Hepatic stellate cell (primary cell): ENCODE measurements at regions not wholly inside any gene's neighbourhood (a gene's known extent, or its start where the extent isn't known, plus 50 kb on each side); places are given as distances from the start of the nearest gene placed in this dataset.

Source experiments
- DNase-seq: peaks from one replicate; pipeline ENCODE4 v3.0.0; 2011; ENCODE audit warnings: low spot score

DNA sequence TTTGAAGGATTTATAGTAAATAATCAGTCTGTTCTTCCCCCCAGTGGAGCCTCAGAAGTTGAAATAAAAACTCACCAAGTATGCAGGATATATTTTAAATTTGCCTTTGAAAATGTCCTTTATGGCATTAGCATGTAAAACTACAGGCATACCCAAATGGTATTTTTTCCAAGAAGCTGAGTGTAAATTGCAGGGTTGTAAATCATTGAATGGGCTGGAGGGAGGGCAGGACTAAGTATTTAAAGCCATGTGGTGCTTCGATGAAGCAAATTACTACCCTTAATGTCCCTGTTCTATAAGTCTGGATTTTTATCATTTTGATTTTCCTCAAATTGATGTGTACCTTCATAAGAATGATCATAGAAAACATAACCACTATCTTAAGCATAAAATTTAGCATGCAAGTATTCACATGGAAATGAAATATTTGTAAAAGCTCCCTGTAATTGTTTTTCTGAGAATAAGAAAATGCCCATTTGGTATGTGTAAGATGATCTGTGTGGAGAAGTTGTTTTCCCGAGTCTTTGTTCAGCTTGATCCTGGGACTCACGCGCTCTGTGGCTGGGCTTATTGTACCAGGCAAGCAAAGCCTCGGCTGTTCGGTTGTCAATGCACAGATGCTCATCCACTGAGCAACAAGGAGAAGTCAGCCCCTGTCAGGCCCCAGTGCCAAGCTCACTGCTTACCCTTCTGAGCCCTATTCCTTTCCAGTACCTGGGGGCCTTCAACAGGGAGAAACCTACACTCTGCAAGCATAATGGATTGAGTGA lies 66.7 kb downstream of the CD164 start:
- DNase-seq = no peak

DNA sequence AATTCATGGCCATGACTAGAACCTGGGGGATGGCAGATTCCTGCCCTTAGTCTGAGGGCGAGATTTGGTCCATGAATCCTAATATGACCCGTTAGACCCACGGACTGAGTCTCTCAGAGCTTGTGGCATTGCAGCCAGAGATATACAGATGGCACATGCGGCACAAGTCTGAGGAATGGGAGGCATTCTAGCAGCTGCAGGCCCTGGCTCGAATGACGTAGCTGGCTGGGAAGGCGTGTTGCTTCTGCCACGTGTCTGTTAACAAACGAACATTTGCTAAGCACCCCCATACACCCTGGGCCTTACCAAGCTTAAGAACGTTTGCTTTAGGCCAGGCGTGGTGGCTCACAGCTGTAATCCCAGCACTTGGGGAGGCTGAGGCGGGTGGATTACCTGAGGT lies 68.0 kb downstream of the CD164 start:
- DNase-seq = no peak

GRCh38 chr6:109313139-109313538 lies 69.1 kb downstream of the CD164 start:
- DNase-seq = no peak

DNA sequence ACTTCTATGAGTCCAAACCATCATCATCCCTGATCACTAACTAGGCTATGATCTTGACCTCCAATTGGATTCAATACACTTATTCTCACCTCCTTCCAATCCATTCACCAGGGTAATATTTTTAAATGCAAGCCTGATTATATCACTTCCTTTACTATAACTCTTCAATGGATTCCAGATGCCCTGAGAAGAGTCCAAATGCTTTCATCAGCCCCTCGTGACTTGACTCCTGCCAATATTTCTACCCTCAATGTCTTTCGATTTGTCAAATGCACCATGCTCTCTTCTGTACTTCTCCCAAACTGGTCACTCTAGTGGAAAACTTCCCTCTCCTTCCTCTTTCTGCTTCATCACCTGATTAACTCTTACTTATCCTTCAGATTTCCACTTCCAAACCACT lies 70.8 kb downstream of the CD164 start:
- no peak for DNase-seq

DNA sequence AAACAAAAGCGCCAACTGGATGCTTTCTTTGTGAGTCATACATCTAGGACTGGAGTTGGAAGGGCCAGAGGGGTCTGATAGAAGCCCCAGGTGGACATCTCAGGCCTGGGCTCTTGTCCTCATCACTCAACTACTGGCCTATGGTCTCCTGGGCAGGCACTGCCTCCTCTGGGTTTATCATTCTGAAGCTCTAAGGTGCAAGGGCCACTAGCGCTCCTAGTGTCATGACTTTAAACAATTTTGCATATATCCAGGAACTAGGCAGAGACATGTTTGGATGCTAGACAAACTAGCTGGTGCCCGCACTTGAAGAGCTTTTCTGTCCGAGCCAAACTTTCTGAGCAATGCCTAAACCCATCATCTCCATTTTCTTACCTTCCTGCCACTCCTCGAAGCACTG lies 72.3 kb downstream of the CD164 start:
- no peak for DNase-seq

DNA sequence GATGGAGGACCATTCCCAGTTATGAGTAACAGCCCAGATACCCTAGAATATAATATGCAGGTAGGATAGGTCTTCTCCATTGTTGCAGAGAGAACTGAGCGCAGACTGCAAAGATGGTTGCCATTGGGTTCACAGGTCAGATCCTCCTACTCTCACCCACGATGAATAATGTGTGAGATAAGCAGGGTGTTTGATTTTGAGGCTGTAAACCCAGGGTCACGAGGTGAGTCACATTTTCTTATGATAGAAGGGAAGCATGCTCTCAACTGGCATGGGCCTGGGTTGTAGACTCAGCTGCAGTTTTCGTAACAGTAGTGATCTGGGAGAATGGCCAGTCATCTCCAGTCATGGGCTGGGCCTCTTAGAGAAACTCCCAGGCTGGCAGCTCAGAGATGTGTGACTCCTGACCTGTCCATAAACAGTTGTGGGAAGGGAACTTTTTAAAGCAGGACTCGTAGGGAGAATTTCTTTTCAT lies 74.2 kb downstream of the CD164 start:
- DNase-seq = no peak

DNA sequence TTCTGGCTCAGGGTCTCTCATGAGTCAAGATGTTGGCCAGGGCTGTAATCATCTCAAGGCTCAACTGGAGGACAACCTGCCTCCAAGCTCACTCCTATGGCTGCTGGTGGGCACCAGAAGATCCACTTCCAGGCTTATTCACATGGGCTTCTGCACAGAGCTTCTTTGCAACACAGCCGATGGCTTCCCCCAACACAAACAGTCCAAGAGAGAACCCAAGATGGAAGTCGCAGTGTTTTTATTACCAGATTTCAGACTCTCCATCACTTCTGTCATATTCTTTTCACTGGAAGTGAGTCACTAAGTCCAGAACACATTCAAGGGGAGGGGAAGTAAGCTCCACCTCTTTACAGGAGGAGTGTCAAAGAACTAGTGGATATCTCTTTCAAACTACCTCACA lies 75.5 kb downstream of the CD164 start:
- no peak for DNase-seq

GRCh38 chr6:109305028-109305427 lies 77.2 kb downstream of the CD164 start:
- DNase-seq = no peak

DNA sequence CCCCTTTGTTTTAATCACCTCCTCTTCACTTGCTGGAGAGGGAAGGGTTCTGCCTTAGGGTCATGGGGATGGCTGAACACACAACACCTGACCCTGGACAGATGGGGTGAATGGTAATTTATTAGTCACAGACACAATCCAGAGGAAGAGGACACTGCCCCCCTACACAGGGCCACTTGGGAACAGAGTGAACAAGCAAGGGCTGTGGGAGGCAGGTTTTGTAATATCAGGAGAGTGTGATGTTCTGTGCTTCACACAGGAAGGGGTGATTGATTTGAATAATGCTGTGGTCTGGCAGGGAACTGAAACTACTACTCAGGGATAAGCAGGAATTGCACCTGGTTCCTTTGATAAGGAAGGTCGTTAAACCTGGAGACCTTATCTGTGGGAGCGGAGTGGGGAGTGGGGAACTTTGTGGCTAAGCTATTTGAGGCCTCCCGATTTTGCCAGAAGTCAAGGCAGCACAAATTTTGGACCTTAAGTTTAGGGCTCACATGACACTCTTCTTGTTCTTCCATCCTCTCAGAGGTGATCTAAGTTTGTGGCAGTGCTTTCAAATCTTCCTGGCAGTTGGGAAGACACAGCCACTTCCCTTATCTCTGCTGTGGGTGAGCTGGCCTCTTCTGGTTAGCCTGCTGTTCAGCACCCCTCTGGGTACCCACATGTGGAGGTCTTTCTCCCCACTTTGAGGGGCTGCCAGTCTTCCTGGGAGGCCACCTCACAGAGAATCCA lies 77.8 kb downstream of the CD164 start:
- DNase-seq = no peak

DNA sequence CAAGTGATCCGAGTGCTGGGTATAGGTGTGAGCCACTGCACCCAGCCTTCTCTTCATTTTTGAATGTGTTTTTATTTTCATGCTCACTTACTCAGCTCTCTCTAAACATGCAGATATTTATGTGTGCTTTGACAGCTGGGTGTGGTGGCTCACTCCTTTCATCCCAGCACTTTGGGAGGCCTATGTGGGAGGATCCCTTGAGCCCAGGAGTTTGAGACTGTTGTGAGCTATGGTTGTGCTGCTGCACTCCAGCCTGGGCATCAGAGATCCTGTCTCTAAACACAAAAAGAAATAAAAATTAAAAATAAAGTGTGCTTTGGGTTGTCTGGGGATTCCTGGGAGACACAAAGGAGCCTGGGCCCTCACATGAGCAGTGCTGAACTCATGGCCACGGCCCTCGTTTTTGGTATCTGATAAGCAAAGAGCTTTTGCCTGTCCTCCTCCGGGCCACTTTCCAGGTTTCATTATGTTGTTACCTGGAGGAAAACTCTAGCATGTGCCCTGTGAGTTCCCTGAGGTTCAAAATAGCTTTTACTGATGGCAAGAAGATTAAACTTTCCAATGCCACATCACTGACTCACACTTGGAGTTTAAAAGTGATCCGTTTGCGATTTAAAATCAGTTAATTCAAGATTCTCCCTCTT lies 78.5 kb downstream of the CD164 start:
- no peak for DNase-seq

DNA sequence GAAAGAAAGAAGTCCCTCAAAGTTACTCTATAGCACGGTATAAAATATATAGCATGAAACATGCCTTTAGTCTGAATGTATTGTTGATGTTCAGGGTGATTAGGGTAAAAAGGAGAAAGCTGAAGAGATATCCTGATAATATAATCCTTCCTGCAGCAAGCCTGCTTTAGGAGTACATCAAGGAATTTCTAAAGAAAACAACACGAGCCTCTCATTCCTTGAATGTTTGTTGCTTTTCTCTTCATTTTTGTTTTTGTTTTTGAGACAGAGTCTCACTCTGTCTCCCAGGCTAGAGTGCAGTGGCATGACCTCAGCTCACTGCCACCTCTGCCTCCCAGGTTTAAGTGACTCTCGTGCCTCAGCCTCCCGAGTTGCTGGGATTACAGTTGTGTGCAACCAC lies 79.1 kb downstream of the CD164 start:
- no peak for DNase-seq

DNA sequence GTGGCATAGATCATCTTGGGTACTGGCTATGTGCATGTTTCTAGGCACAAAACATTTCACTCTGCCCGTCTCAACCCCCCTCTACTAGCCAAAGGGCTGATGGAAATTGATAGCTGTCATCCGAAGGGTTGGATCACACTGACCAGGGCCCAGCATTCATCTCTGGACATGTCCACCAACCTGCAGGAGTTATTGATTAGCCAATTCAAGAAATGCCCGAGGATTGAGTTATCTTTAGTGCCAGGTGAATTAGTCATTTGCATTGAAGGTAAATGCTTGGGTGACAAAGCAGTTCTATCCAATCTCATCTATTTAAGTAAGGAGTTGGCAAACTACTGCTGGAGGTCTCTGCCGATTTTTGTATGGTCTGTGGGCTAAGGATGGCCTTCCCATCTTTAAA lies 80.1 kb downstream of the CD164 start:
- no peak for DNase-seq

DNA sequence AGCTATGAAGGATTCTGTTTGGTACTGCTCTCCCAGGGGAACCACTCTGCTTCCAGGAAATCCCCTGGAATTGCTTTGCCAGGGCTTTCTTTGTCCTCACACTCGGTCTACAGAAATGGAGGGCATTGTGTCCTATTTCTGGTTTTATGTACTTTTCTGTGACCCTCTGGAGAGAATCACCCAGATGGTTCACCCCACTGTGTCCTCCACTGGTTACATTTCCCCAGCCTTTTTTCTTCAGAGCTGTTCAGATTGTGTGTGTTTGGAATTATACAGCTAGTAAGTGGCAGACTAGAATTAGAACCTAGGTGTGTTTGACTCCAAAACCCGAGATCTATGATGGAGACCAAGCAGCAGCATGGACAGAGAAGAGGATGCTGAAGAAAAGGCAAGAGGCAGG lies 80.8 kb downstream of the CD164 start:
- DNase-seq = no peak

- no peak for DNase-seq
These were observed 81.4 kb downstream of the CD164 start for GRCh38 chr6:109300874-109301273.

DNA sequence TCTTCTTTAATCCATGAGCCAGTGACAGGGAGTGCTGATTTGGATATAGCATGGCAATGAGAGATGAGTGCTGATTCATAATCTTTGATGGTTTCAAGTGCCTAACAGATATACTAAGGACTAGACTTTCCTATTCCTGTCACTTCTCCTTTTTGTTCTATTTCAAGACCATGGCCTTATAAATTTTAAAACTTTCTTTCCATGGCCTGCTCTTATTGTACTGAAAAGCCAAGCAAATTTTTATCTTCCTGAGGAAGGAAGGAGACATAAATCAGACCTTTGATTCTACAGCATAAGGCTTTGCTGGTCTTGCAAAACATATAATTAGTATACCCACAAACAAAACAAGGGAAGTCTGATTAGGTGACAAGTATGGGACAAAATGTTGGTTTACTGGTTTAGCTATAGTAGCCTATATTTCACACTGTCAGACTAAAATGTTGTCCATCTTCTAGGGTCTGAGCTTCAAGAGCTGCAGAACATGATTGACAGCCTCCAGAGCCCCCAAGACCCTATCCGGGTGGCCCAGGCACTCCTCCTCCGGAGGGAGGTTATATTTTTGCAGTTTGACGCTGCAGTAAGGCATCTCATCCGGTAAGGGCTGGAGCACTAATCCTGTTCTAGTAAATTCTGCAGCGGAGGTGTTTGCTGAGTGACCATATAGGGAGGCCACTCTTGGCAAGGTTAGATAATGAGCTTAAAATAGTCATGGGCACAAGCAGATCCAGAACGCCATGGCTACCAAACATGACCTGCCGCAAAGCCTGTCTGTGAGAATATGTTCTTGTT lies 82.3 kb downstream of the CD164 start:
- no peak for DNase-seq

DNA sequence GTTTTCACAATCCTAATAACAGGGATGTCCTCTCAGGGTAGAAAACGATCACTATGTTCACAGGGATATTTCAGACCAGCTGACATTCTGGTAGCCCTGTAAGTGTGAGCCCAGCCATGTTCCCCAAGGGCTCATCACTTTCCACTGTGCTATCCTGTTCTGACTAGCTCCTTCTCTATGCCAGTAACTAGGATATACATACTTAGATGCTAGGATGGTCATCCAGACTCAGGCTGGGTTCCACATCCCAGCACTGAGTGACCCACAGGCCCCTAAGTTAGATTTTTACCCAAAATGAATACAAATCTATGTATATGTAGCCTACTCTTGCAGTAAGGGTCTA lies 83.0 kb downstream of the CD164 start:
- no peak for DNase-seq

DNA sequence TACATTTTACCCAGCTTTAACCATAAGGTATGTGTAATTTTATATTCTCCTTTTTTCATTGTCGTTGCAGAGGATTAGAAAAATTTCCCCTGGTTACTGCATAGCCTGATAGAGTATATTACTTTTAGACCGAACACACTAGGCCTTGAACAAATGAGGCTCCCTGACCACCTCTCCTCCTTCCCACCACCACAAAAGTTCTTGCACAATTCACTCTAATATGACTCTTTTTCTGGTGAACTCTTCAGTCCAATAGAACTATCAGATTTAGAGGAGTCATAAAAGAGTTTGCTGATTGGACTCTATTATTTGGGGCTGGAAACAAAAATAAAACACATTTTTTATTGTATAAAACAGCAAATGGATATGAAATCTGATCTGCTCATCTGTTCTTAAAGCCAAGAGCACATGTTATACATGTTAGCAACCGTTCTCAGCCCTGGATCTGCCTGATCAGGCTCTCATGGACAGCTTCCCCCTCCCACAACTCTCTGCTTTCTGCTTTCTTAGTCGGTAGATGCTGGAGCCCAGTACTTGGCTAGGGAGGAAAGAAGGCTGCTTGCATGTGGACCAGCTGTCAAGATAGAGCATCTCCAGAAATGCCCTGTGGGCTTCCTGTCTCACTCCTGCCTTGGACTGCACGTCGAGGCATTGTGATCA lies 83.5 kb downstream of the CD164 start:
- no peak for DNase-seq

- DNase-seq = no peak
These were observed 84.7 kb downstream of the CD164 start for GRCh38 chr6:109297406-109298110.

DNA sequence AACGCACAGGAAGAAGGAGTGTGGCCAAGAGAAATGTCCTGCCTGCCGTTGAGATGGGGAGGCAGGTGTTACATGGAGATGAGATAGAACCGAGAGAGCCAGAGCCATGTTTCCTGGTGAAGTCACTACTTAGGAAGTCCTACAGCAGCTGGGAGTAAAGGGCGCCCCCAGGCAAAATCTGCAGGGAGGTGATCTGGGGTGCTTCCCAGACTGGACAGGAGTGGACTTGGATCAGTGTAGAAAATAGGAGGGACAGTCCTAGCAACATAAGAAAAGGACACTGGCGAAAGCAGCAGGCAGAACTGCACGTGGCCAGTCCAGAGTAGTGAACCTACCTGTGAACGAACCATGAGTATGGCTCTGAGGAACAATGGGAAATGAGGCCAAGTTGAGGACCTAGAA lies 85.3 kb downstream of the CD164 start:
- DNase-seq = no peak

- no peak for DNase-seq
These were observed 85.8 kb downstream of the CD164 start for GRCh38 chr6:109296452-109296851.

DNA sequence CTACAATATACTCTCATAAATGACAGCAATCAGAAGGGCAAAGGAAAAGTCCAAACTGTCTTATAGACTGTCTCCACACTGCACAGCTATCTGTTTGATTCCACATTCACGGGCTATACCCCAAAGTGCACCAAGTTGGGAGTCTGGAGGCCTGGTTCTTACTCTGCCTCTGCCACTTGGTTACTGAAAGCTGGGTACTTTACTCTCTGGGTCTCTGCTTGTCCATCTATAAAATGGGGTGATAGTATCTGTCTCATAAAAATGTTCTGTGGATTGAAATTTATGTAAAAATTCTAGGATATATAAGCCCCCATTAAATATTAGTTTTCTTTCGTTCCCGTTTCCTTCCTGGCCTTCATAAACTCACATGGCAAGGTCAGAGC lies 86.5 kb downstream of the CD164 start:
- DNase-seq = no peak
